HepG2 (cell line): ENCODE measurements at regions not wholly inside any gene's neighbourhood (a gene's known extent, or its start where the extent isn't known, plus 50 kb on each side); places are given as distances from the start of the nearest gene placed in this dataset.

Source experiments
- ATAC-seq: fragments of 200-7000 bp; cut with Tn5 transposase; 3 replicates; pipeline ENCODE4 v1.9.1; 2020; ENCODE audit warnings: mild to moderate bottlenecking, moderate library complexity
- BruUV-seq: library from RNA; stranded (reverse); fragments of 400-500 nt; replicated peaks from 2 replicates; lab custom pipeline; 2021; lab: Mats Ljungman, UMichigan
- CTCF ChIA-PET: fragments of 300-600 bp; formaldehyde crosslinking; extraction: SDS; loops from one replicate; lab custom pipeline; 2021; ENCODE audit warnings: low total read pairs, inconsistent platforms, low intra/inter-chr PET ratio; lab: Yijun Ruan, JAX
- POLR2A ChIA-PET: fragments of 350-600 bp; sonication (Branson Sonifier 250); formaldehyde crosslinking; loops from one replicate; lab custom pipeline; 2020; ENCODE audit warnings: antibody characterized with exemption, inconsistent platforms; lab: Yijun Ruan, JAX
- DNase-seq: peaks from one replicate; pipeline ENCODE4 v3.0.0-alpha.2; 2015; ENCODE audit warnings: low spot score
- FAIRE-seq: peaks from 3 replicates; lab custom pipeline; 2011; peaks lifted over from hg19 to GRCh38; lab: Jason Lieb, UNC
- H2AFZ ChIP-seq: one replicate; pipeline ENCODE4 v1.6.1; 2011; ENCODE audit warnings: low read length, inconsistent platforms
- H3K27ac ChIP-seq: fragments of 300-600 bp; 3 replicates; pipeline ENCODE4 v1.8.0; 2011; ENCODE audit warnings: mixed run types, mild to moderate bottlenecking, mixed read lengths, low read length, inconsistent platforms; ENCODE audit not compliant: insufficient read depth; ENCODE audit errors: extremely low read length
- H3K27me3 ChIP-seq, 2 experiments: fragments of 200-600 bp in 1 of 2; 2 replicates in 1 of 2; 3 replicates in 1 of 2; pipeline versions ENCODE4 v1.6.0 to v1.8.0; 2011; ENCODE audit warnings: low read length in 2 of 2, mild to moderate bottlenecking in 2 of 2, moderate library complexity in 2 of 2, inconsistent platforms in 1 of 2; ENCODE audit not compliant: insufficient read depth in 2 of 2, control insufficient read depth in 1 of 2
- H3K36me3 ChIP-seq, 2 experiments: fragments of 200-600 bp in 1 of 2; replicated peaks in 1 of 2; 2 replicates in 1 of 2; 3 replicates in 1 of 2; pipeline versions ENCODE4 v1.5.1 to v1.8.0; 2011; ENCODE audit warnings: low read length in 2 of 2, inconsistent platforms in 1 of 2; ENCODE audit not compliant: insufficient read depth in 2 of 2, control insufficient read depth in 1 of 2
- H3K4me1 ChIP-seq: 2 replicates; pipeline ENCODE4 v1.5.1; 2012; ENCODE audit warnings: low read length, inconsistent platforms; ENCODE audit not compliant: insufficient read depth
- H3K4me2 ChIP-seq: 2 replicates; pipeline ENCODE4 v1.6.0; 2011; ENCODE audit warnings: low read depth, low read length, inconsistent platforms
- H3K4me3 ChIP-seq, 3 experiments: fragments of 200-600 bp in 1 of 3; sonication (generic), shearing (Covaris generic) in 1 of 3; replicated peaks in 1 of 3; 2 replicates each; pipeline ENCODE4 v1.5.1; 2011 to 2016; ENCODE audit warnings: low read length in 3 of 3, inconsistent platforms in 2 of 3, low read depth in 2 of 3, mild to moderate bottlenecking in 2 of 3, control low read depth in 1 of 3, mixed read lengths in 1 of 3; ENCODE audit not compliant: insufficient read depth in 1 of 3
- H3K79me2 ChIP-seq: one replicate; pipeline ENCODE4 v1.6.1; 2011; ENCODE audit warnings: low read length, inconsistent platforms; ENCODE audit not compliant: insufficient read depth
- H3K9ac ChIP-seq: 2 replicates; pipeline ENCODE4 v1.6.0; 2011; ENCODE audit warnings: mild to moderate bottlenecking, low read depth, low read length, inconsistent platforms; ENCODE audit not compliant: insufficient read depth
- H3K9me3 ChIP-seq: 2 replicates; pipeline ENCODE4 v1.5.1; 2012; ENCODE audit warnings: mild to moderate bottlenecking, low read length
- H4K20me1 ChIP-seq: 2 replicates; pipeline ENCODE4 v1.6.0; 2011; ENCODE audit warnings: inconsistent platforms, mild to moderate bottlenecking, low read length, moderate library complexity; ENCODE audit not compliant: insufficient read depth
- AKAP8 ChIP-seq: sonication (generic); formaldehyde crosslinking; IDR thresholded peaks from 2 replicates; pipeline ENCODE4 v1.5.1; 2020; ENCODE audit warnings: mild to moderate bottlenecking, missing genetic modification reagents
- CERS6 ChIP-seq: sonication (generic); formaldehyde crosslinking; IDR thresholded peaks from 2 replicates; pipeline ENCODE4 v1.5.0; 2020; ENCODE audit warnings: missing genetic modification reagents
- DR1 ChIP-seq: sonication (generic); formaldehyde crosslinking; IDR thresholded peaks from 2 replicates; pipeline ENCODE4 v1.8.0; 2021; ENCODE audit warnings: mild to moderate bottlenecking, missing genetic modification reagents, inconsistent platforms
- FOXP1 ChIP-seq, 2 experiments: fragments of 450-650 bp in 1 of 2; IDR thresholded peaks; 2 replicates each; pipeline ENCODE4 v1.6.1; 2017 to 2018; ENCODE audit warnings: antibody characterized with exemption in 1 of 2
- NR3C1 ChIP-seq: sonication (generic); formaldehyde crosslinking; IDR thresholded peaks from 2 replicates; pipeline ENCODE4 v1.4.0; 2020; ENCODE audit warnings: missing genetic modification reagents
- PBX3 ChIP-seq: sonication (generic); formaldehyde crosslinking; IDR thresholded peaks from 2 replicates; pipeline ENCODE4 v1.8.1; 2023; ENCODE audit warnings: missing genetic modification reagents, inconsistent platforms, borderline replicate concordance
- TBP ChIP-seq: sonication (generic); formaldehyde crosslinking; IDR thresholded peaks from 2 replicates; pipeline ENCODE4 v1.5.0; 2020; ENCODE audit warnings: missing genetic modification reagents
- ZMYM3 ChIP-seq: sonication (generic); formaldehyde crosslinking; IDR thresholded peaks from 2 replicates; pipeline ENCODE4 v1.5.1; 2020; ENCODE audit warnings: mild to moderate bottlenecking, missing genetic modification reagents
- ZNF274 ChIP-seq: sonication (generic); formaldehyde crosslinking; IDR thresholded peaks from 2 replicates; pipeline ENCODE4 v1.5.1; 2020; ENCODE audit warnings: mild to moderate bottlenecking, missing genetic modification reagents
- ZNF354B ChIP-seq: sonication (generic); formaldehyde crosslinking; IDR thresholded peaks from 2 replicates; pipeline ENCODE4 v1.8.0; 2022; ENCODE audit warnings: mild to moderate bottlenecking, missing genetic modification reagents
- ZNF747 ChIP-seq: sonication (generic); formaldehyde crosslinking; IDR thresholded peaks from 2 replicates; pipeline ENCODE4 v1.8.1; 2023; ENCODE audit warnings: missing genetic modification reagents, mild to moderate bottlenecking, borderline replicate concordance
- ZNF75D ChIP-seq: sonication (generic); formaldehyde crosslinking; IDR thresholded peaks from 2 replicates; pipeline ENCODE4 v1.8.1; 2023; ENCODE audit warnings: missing genetic modification reagents, mild to moderate bottlenecking, borderline replicate concordance
- ZNF773 ChIP-seq: sonication (generic); formaldehyde crosslinking; IDR thresholded peaks from 2 replicates; pipeline ENCODE4 v1.4.0; 2020; ENCODE audit warnings: missing genetic modification reagents, borderline replicate concordance
- ZNF777 ChIP-seq: sonication (generic); formaldehyde crosslinking; IDR thresholded peaks from 2 replicates; pipeline ENCODE4 v1.4.0; 2020; ENCODE audit warnings: missing genetic modification reagents
- ZSCAN20 ChIP-seq: sonication (generic); formaldehyde crosslinking; IDR thresholded peaks from 2 replicates; pipeline ENCODE4 v1.4.0; 2020; ENCODE audit warnings: missing genetic modification reagents, mild to moderate bottlenecking, borderline replicate concordance
- WGBS: methylation state at CpG from one replicate; pipeline ENCODE4 v1.1.6; 2017; ENCODE audit warnings: low lambda C conversion rate; 5-methylcytosine and 5-hydroxymethylcytosine counted together
- in situ Hi-C: cut with HindIII; loops from 2 replicates; pipeline ENCODE4 v1.10.0; 2017; ENCODE audit warnings: low pct_unique_long_range_greater_than_20kb; ENCODE audit not compliant: extremely low pct_ligation_motif_present
- intact Hi-C: fragments of 100-400 bp; cut with micrococcal nuclease; formaldehyde crosslinking; loops from one replicate; pipeline ENCODE4 v1.10.0; 2022; ENCODE audit not compliant: unreplicated experiment

GRCh38 chr1:232249339-232249738, 380.6 kb downstream of the SIPA1L2 start:
- H3K36me3 ChIP-seq: no peaks in the 10 kb centered on the region
- 0% methylated on average over 2 of the region's 2 CpGs for WGBS
- no peak overlapping the region for H3K27ac ChIP-seq
- DNase-seq: no peak
- ATAC-seq: no peak
- no peak for TF ChIP-seq ZNF747 (CRISPR knock-in tag)
- TF ChIP-seq FOXP1 (IDR thresholded peaks at IDR 0.05): no peak
- no peak for TF ChIP-seq FOXP1 (CRISPR knock-in tag; IDR thresholded peaks at IDR 0.05)
- no peak for TF ChIP-seq DR1 (CRISPR knock-in tag)
- TF ChIP-seq ZMYM3 (CRISPR knock-in tag): no peak
- no peak for TF ChIP-seq CERS6 (CRISPR knock-in tag)
- no peak for TF ChIP-seq ZNF773
- no peak for TF ChIP-seq ZSCAN20 (CRISPR knock-in tag)
- no peak for TF ChIP-seq ZNF75D (CRISPR knock-in tag)
- TF ChIP-seq PBX3 (CRISPR knock-in tag): no peak
- TF ChIP-seq TBP (CRISPR knock-in tag): no peak
- no peak for TF ChIP-seq ZNF354B (CRISPR knock-in tag)
- no peak for TF ChIP-seq ZNF274
- TF ChIP-seq ZNF777: no peak
- TF ChIP-seq AKAP8: no peak
- no peak for TF ChIP-seq NR3C1
- TF ChIP-seq, all 625 proteins: peak for 0
- H2AFZ ChIP-seq: no peak overlapping the region
- BruUV-seq: no TSS peak
- ChIA-PET POLR2A (no interaction called here), CTCF (no interaction called here)
- H3K27me3 ChIP-seq: peaks cover 1 to 9% of the 10 kb centered on the region in 2 experiments; a peak in 2 of 5 replicates
- H3K4me3 ChIP-seq: no peak overlapping the region
- H3K79me2 ChIP-seq: no peaks in the 10 kb centered on the region
- H4K20me1 ChIP-seq: no peaks in the 10 kb centered on the region
- in situ Hi-C loops (no loop called here), intact Hi-C loops (no loop called here)
- FAIRE-seq: no peak
- H3K9ac ChIP-seq: no peak overlapping the region
- H3K4me1 ChIP-seq: no peaks in the 10 kb centered on the region
- no peaks in the 10 kb centered on the region for H3K9me3 ChIP-seq
- no peak overlapping the region for H3K4me2 ChIP-seq
